IMR-90 (cell line): ENCODE measurements at regions not wholly inside any gene's neighbourhood (a gene's known extent, or its start where the extent isn't known, plus 50 kb on each side); places are given as distances from the start of the nearest gene placed in this dataset.
"Not testable (repeated sequence)": the region's sequence is repeated elsewhere in the genome, so short reads cannot be mapped to it uniquely, and the experiment has no call there.

ENCODE experiments used
- ATAC-seq: fragments of 200-7000 bp; cut with Tn5 transposase; 2 replicates; pipeline ENCODE4 v1.9.1; 2020; ENCODE audit warnings: low read depth, mild to moderate bottlenecking, moderate library complexity
- BruUV-seq: library from RNA; stranded (reverse); fragments of 400-500 nt; replicated peaks from 2 replicates; lab custom pipeline; 2021; lab: Mats Ljungman, UMichigan
- CTCF ChIA-PET: fragments of 300-600 bp; formaldehyde crosslinking; extraction: SDS; loops from one replicate; lab custom pipeline; 2021; ENCODE audit warnings: antibody characterized with exemption; lab: Yijun Ruan, JAX
- POLR2A ChIA-PET: fragments of 300-600 bp; sonication (Branson Sonifier 250); formaldehyde crosslinking; loops from one replicate; lab custom pipeline; 2022; ENCODE audit warnings: antibody characterized with exemption; ENCODE audit not compliant: unreplicated experiment; lab: Charles Lee
- DNase-seq: peaks from one replicate; pipeline ENCODE4 v3.0.0; 2013
- H2AFZ ChIP-seq: replicated peaks from 2 replicates; pipeline ENCODE3; 2013; ENCODE audit warnings: low read length, mild to moderate bottlenecking; ENCODE audit not compliant: poor library complexity
- H2AK5ac ChIP-seq: 2 replicates; pipeline ENCODE4 v1.6.1; 2013; ENCODE audit warnings: low read depth, low read length, inconsistent platforms
- H2AK9ac ChIP-seq: replicated peaks from 2 replicates; pipeline ENCODE3; 2013; ENCODE audit warnings: mild to moderate bottlenecking, low read depth, low read length, moderate library complexity; ENCODE audit not compliant: poor library complexity
- H2BK120ac ChIP-seq: 2 replicates; pipeline ENCODE4 v1.6.1; 2013; ENCODE audit warnings: low read depth, low read length, inconsistent platforms
- H2BK15ac ChIP-seq: 3 replicates; pipeline ENCODE4 v1.6.1; 2013; ENCODE audit warnings: low read depth, low read length, inconsistent platforms
- H2BK20ac ChIP-seq: 2 replicates; pipeline ENCODE4 v1.6.1; 2013; ENCODE audit warnings: low read depth, mild to moderate bottlenecking, inconsistent platforms, low read length, moderate library complexity
- H2BK5ac ChIP-seq: 2 replicates; pipeline ENCODE4 v1.6.1; 2013; ENCODE audit warnings: mild to moderate bottlenecking, low read depth, low read length, inconsistent platforms; ENCODE audit not compliant: poor library complexity, severe bottlenecking
- H3K14ac ChIP-seq: replicated peaks from 2 replicates; pipeline ENCODE4 v1.6.1; 2013; ENCODE audit warnings: low read depth, low read length, inconsistent platforms
- H3K18ac ChIP-seq: 2 replicates; pipeline ENCODE4 v1.6.1; 2013; ENCODE audit warnings: low read depth, low read length, control low read depth
- H3K23ac ChIP-seq: 2 replicates; pipeline ENCODE4 v1.6.1; 2013; ENCODE audit warnings: low read depth, low read length, inconsistent platforms
- H3K27ac ChIP-seq: 2 replicates; pipeline ENCODE4 v1.5.1; 2013; ENCODE audit warnings: mild to moderate bottlenecking, control low read depth, low read length; ENCODE audit not compliant: insufficient read depth
- H3K27me3 ChIP-seq: 2 replicates; pipeline ENCODE4 v1.6.1; 2013; ENCODE audit warnings: low read length; ENCODE audit not compliant: control insufficient read depth, insufficient read depth
- H3K36me3 ChIP-seq: 2 replicates; pipeline ENCODE4 v1.6.1; 2013; ENCODE audit warnings: low read length, mixed read lengths; ENCODE audit not compliant: control insufficient read depth, insufficient read depth
- H3K4ac ChIP-seq: 2 replicates; pipeline ENCODE4 v1.6.1; 2013; ENCODE audit warnings: low read depth, low read length, inconsistent platforms
- H3K4me1 ChIP-seq: 2 replicates; pipeline ENCODE4 v1.6.1; 2013; ENCODE audit warnings: low read length, mixed read lengths; ENCODE audit not compliant: control insufficient read depth, insufficient read depth
- H3K4me2 ChIP-seq: 2 replicates; pipeline ENCODE4 v1.6.1; 2013; ENCODE audit warnings: low read depth, mild to moderate bottlenecking, control low read depth, low read length, moderate library complexity
- H3K4me3 ChIP-seq: 2 replicates; pipeline ENCODE4 v1.5.1; 2013; ENCODE audit warnings: low read depth, mild to moderate bottlenecking, control low read depth, low read length, moderate library complexity; ENCODE audit not compliant: insufficient read depth
- H3K56ac ChIP-seq: 2 replicates; pipeline ENCODE4 v1.6.1; 2013; ENCODE audit warnings: low read length, inconsistent platforms; ENCODE audit not compliant: insufficient read depth; ENCODE audit errors: extremely low read depth
- H3K79me1 ChIP-seq, 2 experiments: 2 replicates each; pipeline ENCODE4 v1.6.1; 2013; ENCODE audit warnings: low read length in 2 of 2, inconsistent platforms in 1 of 2, low read depth in 1 of 2
- H3K9ac ChIP-seq: 2 replicates; pipeline ENCODE4 v1.6.1; 2013; ENCODE audit warnings: low read depth, low read length, control low read depth
- H3K9me1 ChIP-seq: 2 replicates; pipeline ENCODE4 v1.6.1; 2013; ENCODE audit warnings: low read length, inconsistent platforms; ENCODE audit not compliant: insufficient read depth
- H3K9me3 ChIP-seq: 2 replicates; pipeline ENCODE4 v1.6.1; 2013; ENCODE audit warnings: low read length; ENCODE audit not compliant: control insufficient read depth, insufficient read depth
- H4K20me1 ChIP-seq: 2 replicates; pipeline ENCODE4 v1.6.1; 2013; ENCODE audit warnings: low read length, inconsistent platforms; ENCODE audit not compliant: insufficient read depth
- H4K5ac ChIP-seq: 2 replicates; pipeline ENCODE4 v1.6.1; 2013; ENCODE audit warnings: mild to moderate bottlenecking, low read depth, low read length, control low read depth
- H4K8ac ChIP-seq, 2 experiments: 2 replicates each; pipeline ENCODE4 v1.6.1; 2013; ENCODE audit warnings: low read depth in 2 of 2, low read length in 2 of 2, control low read depth in 1 of 2, inconsistent platforms in 1 of 2
- H4K91ac ChIP-seq: 2 replicates; pipeline ENCODE4 v1.6.1; 2013; ENCODE audit warnings: low read depth, low read length, inconsistent platforms; ENCODE audit not compliant: insufficient read depth
- CTCF ChIP-seq: conservative IDR thresholded peaks from 2 replicates; pipeline ENCODE4 v1.5.1; 2012; ENCODE audit warnings: mild to moderate bottlenecking, low read depth, low read length, improper control_type of control experiment
- RAD21 ChIP-seq: IDR thresholded peaks from 2 replicates; pipeline ENCODE4 v1.6.1; 2012; ENCODE audit warnings: low read length, improper control_type of control experiment
- whole genome bisulfite sequencing, 2 experiments: methylation state at CpG; one replicate each; pipeline versions ENCODE4 v1.1.5 to v1.1.7; 2013; ENCODE audit warnings: missing lambda C conversion rate in 2 of 2; ENCODE audit not compliant: insufficient read length in 1 of 2; ENCODE audit errors: extremely low coverage in 2 of 2; 5-methylcytosine and 5-hydroxymethylcytosine counted together
- dilution Hi-C: fragments of 300-500 bp; cut with HindIII; formaldehyde crosslinking; loops from one replicate; pipeline ENCODE4 v1.14.3; 2018; ENCODE audit warnings: low sequenced_read_pairs; ENCODE audit not compliant: unreplicated experiment
- in situ Hi-C: fragments of 300-500 bp; cut with MboI; formaldehyde crosslinking; loops from 3 replicates; pipeline ENCODE4 v1.14.3; 2019; ENCODE audit warnings: low sequenced_read_pairs, inconsistent platforms, mixed read lengths
- intact Hi-C: fragments of 100-400 bp; cut with micrococcal nuclease; formaldehyde crosslinking; loops from 2 replicates; pipeline ENCODE4 v1.10.0; 2022

GRCh38 chr15:22719980-22720379 is 66.5 kb upstream of the NIPA1 start:
- H3K9ac ChIP-seq, H3K18ac ChIP-seq, H3K4me1 ChIP-seq, CTCF ChIA-PET, H2BK120ac ChIP-seq, H2AK5ac ChIP-seq, POLR2A ChIA-PET, H4K20me1 ChIP-seq, intact Hi-C loops, H3K79me1 ChIP-seq, H3K56ac ChIP-seq, H4K5ac ChIP-seq, H4K91ac ChIP-seq, BruUV-seq, H3K9me1 ChIP-seq, H3K9me3 ChIP-seq, H3K36me3 ChIP-seq, dilution Hi-C loops, H2BK20ac ChIP-seq, H3K14ac ChIP-seq, ATAC-seq, H3K27ac ChIP-seq, DNase-seq, H4K8ac ChIP-seq, H2BK5ac ChIP-seq, H3K4me2 ChIP-seq, H3K27me3 ChIP-seq, H3K4ac ChIP-seq, H3K4me3 ChIP-seq, H2BK15ac ChIP-seq, H2AK9ac ChIP-seq, H2AFZ ChIP-seq, H3K23ac ChIP-seq: not testable (repeated sequence)
- TF ChIP-seq CTCF (0 out of 2 replicates have a peak, but pooled peaks have one; percentile 7), RAD21 (peak; percentile 7; the same call in 1 of the 2 replicates)
- WGBS, 2 experiments: no CpG with 5 or more reads among the region's 1 CpG
- in situ Hi-C loops: loop anchor here (25.0 kb wide), 1 partner anchor 92 kb away; no protein-coding TSS in a partner anchor

- H3K4ac ChIP-seq, CTCF ChIA-PET, H3K27ac ChIP-seq, H3K14ac ChIP-seq, H3K56ac ChIP-seq, H3K79me1 ChIP-seq, H2BK20ac ChIP-seq, DNase-seq, H2AK5ac ChIP-seq, BruUV-seq, H2BK5ac ChIP-seq, POLR2A ChIA-PET, H3K27me3 ChIP-seq, H3K4me1 ChIP-seq, intact Hi-C loops, H2BK15ac ChIP-seq, H3K4me2 ChIP-seq, H2AFZ ChIP-seq, ATAC-seq, H2BK120ac ChIP-seq, H3K9ac ChIP-seq, dilution Hi-C loops, H3K23ac ChIP-seq, H3K4me3 ChIP-seq, H4K91ac ChIP-seq, H2AK9ac ChIP-seq, H3K36me3 ChIP-seq, H3K18ac ChIP-seq, H4K5ac ChIP-seq, H4K8ac ChIP-seq, in situ Hi-C loops, H3K9me1 ChIP-seq, H3K9me3 ChIP-seq, H4K20me1 ChIP-seq: not testable (repeated sequence)
- no CpG with 5 or more reads among the region's 2 CpGs for WGBS, 2 experiments
These were observed 60.3 kb upstream of the NIPA1 start for GRCh38 chr15:22726104-22726503.
